NCI-H2107 treated with DMSO at 0.1 percent for 48 hours (cell line): ENCODE measurements at regions not wholly inside any gene's neighbourhood (a gene's known extent, or its start where the extent isn't known, plus 50 kb on each side); places are given as distances from the start of the nearest gene placed in this dataset.
"Not testable (repeated sequence)": the region's sequence is repeated elsewhere in the genome, so short reads cannot be mapped to it uniquely, and the experiment has no call there.

ENCODE experiments used
- DNase-seq: peaks from one replicate; lab custom pipeline; 2025; ENCODE audit not compliant: unreplicated experiment; lab: John Stamatoyannopoulos, UW

GRCh38 chr2:95763074-95763473 lies 171.3 kb downstream of the TRIM43 start:
- DNase-seq, result not testable (repeated sequence)

GRCh38 chr2:95764966-95765365 lies 173.2 kb downstream of the TRIM43 start:
- not testable (repeated sequence) for DNase-seq

- peak; percentile 48 for DNase-seq
Measured at GRCh38 chr2:95765925-95766910, 174.4 kb downstream of the TRIM43 start.

GRCh38 chr2:95767531-95767930 lies 175.7 kb downstream of the TRIM43 start:
- DNase-seq, result not testable (repeated sequence)

GRCh38 chr2:95767950-95768349 lies 176.1 kb downstream of the TRIM43 start:
- DNase-seq, result not testable (repeated sequence)

GRCh38 chr2:95769256-95769655 lies 177.5 kb downstream of the TRIM43 start:
- not testable (repeated sequence) for DNase-seq

GRCh38 chr2:95770726-95771125 lies 178.9 kb downstream of the TRIM43 start:
- DNase-seq, result not testable (repeated sequence)

- DNase-seq, result not testable (repeated sequence)
Measured at GRCh38 chr2:95774322-95775192, 182.8 kb downstream of the TRIM43 start.

GRCh38 chr2:95775193-95775531 lies 183.4 kb downstream of the TRIM43 start:
- not testable (repeated sequence) for DNase-seq
